SU-DHL-6 (cell line): ENCODE measurements at regions not wholly inside any gene's neighbourhood (a gene's known extent, or its start where the extent isn't known, plus 50 kb on each side); places are given as distances from the start of the nearest gene placed in this dataset.

Experiments
- CTCF ChIP-seq: fragments of 200-600 bp; sonication (generic); IDR thresholded peaks from one replicate; pipeline ENCODE4 v1.5.1; 2017; ENCODE audit warnings: antibody characterized with exemption, mild to moderate bottlenecking, low read length, moderate library complexity; ENCODE audit not compliant: insufficient read depth, poor library complexity, severe bottlenecking
- EZH2phosphoT487 ChIP-seq: fragments of 200-600 bp; sonication (generic), shearing (Covaris generic); conservative IDR thresholded peaks from 2 replicates; pipeline ENCODE4 v1.6.1; 2018; ENCODE audit warnings: mild to moderate bottlenecking, antibody characterized with exemption, low read length, moderate library complexity, mixed read lengths

- TF ChIP-seq CTCF (no peak), EZH2phosphoT487 (no peak)
Measured at GRCh38 chr9:16950051-16950450, 79.6 kb upstream of the BNC2 start.
